ENCODE measurements at regions not wholly inside any gene's neighbourhood (a gene's known extent, or its start where the extent isn't known, plus 50 kb on each side); places are given as distances from the start of the nearest gene placed in this dataset.

- H3K27me3 ChIP-seq (ENCODE audit: low read length): no peaks in the 10 kb centered on the region
- no peaks in the 10 kb centered on the region for H3K36me3 ChIP-seq (ENCODE audit: low read length)
- no peaks in the 10 kb centered on the region for H3K9me3 ChIP-seq (ENCODE audit: insufficient read depth, low read length)
- H3K4me2 ChIP-seq (ENCODE audit: low read depth, low read length, poor library complexity, severe bottlenecking): no peak overlapping the region
- H3F3A ChIP-seq (ENCODE audit: insufficient read depth): no peaks in the 10 kb centered on the region
- no peak overlapping the region for H3K4me3 ChIP-seq (ENCODE audit: insufficient read depth, low read length, poor library complexity, severe bottlenecking)
- no peak overlapping the region for H3K27ac ChIP-seq (ENCODE audit: low read depth, low read length)
- TF ChIP-seq CTCF (IDR thresholded peaks at IDR 0.05; ENCODE audit: insufficient read depth, low read length, poor library complexity, severe bottlenecking): no peak
- no peak for TF ChIP-seq EZH2phosphoT487 (conservative IDR thresholded peaks at IDR 0.05; ENCODE audit: low read length)
- H3K9ac ChIP-seq (ENCODE audit: low read length): no peak overlapping the region
- no peaks in the 10 kb centered on the region for H3K79me2 ChIP-seq (ENCODE audit: insufficient read depth, low read length)
- no peaks in the 10 kb centered on the region for H4K20me1 ChIP-seq (ENCODE audit: low read depth, low read length)
- no peak overlapping the region for H2AFZ ChIP-seq (ENCODE audit: low read depth, low read length, severe bottlenecking)
- H3K9me2 ChIP-seq (replicated peaks; ENCODE audit: insufficient read depth, low read length): no peaks in the 10 kb centered on the region
Observed at GRCh38 chr3:124094496-124094895, 102.6 kb upstream of the ROPN1 start.

- Histone ChIP-seq H3K9me2 (replicated peaks; ENCODE audit: insufficient read depth, low read length) (no peaks in the 10 kb centered on the region), H3F3A (ENCODE audit: insufficient read depth) (no peaks in the 10 kb centered on the region), H3K36me3 (ENCODE audit: low read length) (no peaks in the 10 kb centered on the region), H3K27ac (ENCODE audit: low read depth, low read length) (no peak overlapping the region), H3K9ac (ENCODE audit: low read length) (no peak overlapping the region), H3K4me3 (ENCODE audit: insufficient read depth, low read length, poor library complexity, severe bottlenecking) (no peak overlapping the region), H3K9me3 (ENCODE audit: insufficient read depth, low read length) (no peaks in the 10 kb centered on the region), H3K79me2 (ENCODE audit: insufficient read depth, low read length) (no peaks in the 10 kb centered on the region), H3K27me3 (ENCODE audit: low read length) (no peaks in the 10 kb centered on the region), H4K20me1 (ENCODE audit: low read depth, low read length) (no peaks in the 10 kb centered on the region), H3K4me2 (ENCODE audit: low read depth, low read length, poor library complexity, severe bottlenecking) (no peak overlapping the region), H2AFZ (ENCODE audit: low read depth, low read length, severe bottlenecking) (no peak overlapping the region)
- no peak for TF ChIP-seq EZH2phosphoT487 (conservative IDR thresholded peaks at IDR 0.05; ENCODE audit: low read length)
- no peak for TF ChIP-seq CTCF (IDR thresholded peaks at IDR 0.05; ENCODE audit: insufficient read depth, low read length, poor library complexity, severe bottlenecking)
Observed at GRCh38 chr3:124097362-124098131, 105.6 kb upstream of the ROPN1 start.

GRCh38 chr3:124101643-124102042, 109.7 kb upstream of the ROPN1 start:
- Histone ChIP-seq H3K9me2 (replicated peaks; ENCODE audit: insufficient read depth, low read length) (no peaks in the 10 kb centered on the region), H3K36me3 (ENCODE audit: low read length) (no peaks in the 10 kb centered on the region), H3K9me3 (ENCODE audit: insufficient read depth, low read length) (no peaks in the 10 kb centered on the region), H3K4me2 (ENCODE audit: low read depth, low read length, poor library complexity, severe bottlenecking) (no peak overlapping the region), H3K9ac (ENCODE audit: low read length) (no peak overlapping the region), H3K4me3 (ENCODE audit: insufficient read depth, low read length, poor library complexity, severe bottlenecking) (no peak overlapping the region), H3K27me3 (ENCODE audit: low read length) (no peaks in the 10 kb centered on the region), H2AFZ (ENCODE audit: low read depth, low read length, severe bottlenecking) (no peak overlapping the region), H3K27ac (ENCODE audit: low read depth, low read length) (no peak overlapping the region), H3F3A (ENCODE audit: insufficient read depth) (no peaks in the 10 kb centered on the region), H4K20me1 (ENCODE audit: low read depth, low read length) (no peaks in the 10 kb centered on the region), H3K79me2 (ENCODE audit: insufficient read depth, low read length) (no peaks in the 10 kb centered on the region)
- TF ChIP-seq CTCF (IDR thresholded peaks at IDR 0.05; ENCODE audit: insufficient read depth, low read length, poor library complexity, severe bottlenecking) (no peak), EZH2phosphoT487 (conservative IDR thresholded peaks at IDR 0.05; ENCODE audit: low read length) (no peak)

All from SU-DHL-6 (cell line).